Mucosa of stomach (tissue), 1 donor: ENCODE measurements at regions not wholly inside any gene's neighbourhood (a gene's known extent, or its start where the extent isn't known, plus 50 kb on each side); places are given as distances from the start of the nearest gene placed in this dataset.
"Not testable (repeated sequence)": the region's sequence is repeated elsewhere in the genome, so short reads cannot be mapped to it uniquely, and the experiment has no call there.

Experiments
- H3K27me3 ChIP-seq: one replicate; pipeline ENCODE4 v1.7.0; 2013; ENCODE audit warnings: mild to moderate bottlenecking, low read length; ENCODE audit not compliant: control insufficient read depth, insufficient read depth
- H3K36me3 ChIP-seq: one replicate; pipeline ENCODE4 v1.7.0; 2013; ENCODE audit warnings: low read length; ENCODE audit not compliant: control insufficient read depth, insufficient read depth
- H3K4me1 ChIP-seq: one replicate; pipeline ENCODE4 v1.7.0; 2013; ENCODE audit warnings: mild to moderate bottlenecking, low read length; ENCODE audit not compliant: control insufficient read depth, insufficient read depth
- H3K4me3 ChIP-seq: one replicate; pipeline ENCODE4 v1.7.0; 2013; ENCODE audit warnings: low read length
- H3K9ac ChIP-seq: one replicate; pipeline ENCODE4 v1.7.0; 2013; ENCODE audit warnings: mild to moderate bottlenecking, low read length, moderate library complexity
- H3K9me3 ChIP-seq: one replicate; pipeline ENCODE4 v1.7.0; 2013; ENCODE audit warnings: mild to moderate bottlenecking, low read length, moderate library complexity; ENCODE audit not compliant: control insufficient read depth
- donor health status: Pancreatic carcinoma.

DNA sequence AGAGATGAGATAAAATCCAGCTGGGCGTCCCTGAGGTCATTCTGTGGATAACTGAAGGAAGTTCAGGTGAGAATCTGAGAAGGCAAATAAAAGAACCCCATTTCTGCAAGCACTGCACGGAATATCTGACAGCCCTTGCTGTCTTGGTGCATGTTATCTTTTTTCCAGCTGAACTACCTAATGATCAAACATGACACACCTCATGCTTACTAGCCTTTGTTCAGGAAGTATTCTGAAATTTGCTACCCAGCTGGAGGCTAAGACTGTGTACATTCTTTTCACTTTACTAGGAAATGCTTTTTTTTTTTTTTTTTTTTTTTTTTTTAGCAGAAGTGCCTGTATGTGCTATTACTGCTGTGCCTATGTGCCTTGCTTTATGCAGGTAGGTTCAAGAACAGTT, 718.1 kb downstream of the SMARCA1 start:
- Histone ChIP-seq H3K9me3 (no peaks in the 10 kb centered on the region), H3K27me3 (no peaks in the 10 kb centered on the region), H3K36me3 (no peaks in the 10 kb centered on the region), H3K4me3 (no peak overlapping the region), H3K4me1 (peaks cover 9% of the 10 kb centered on the region), H3K9ac (peak overlapping the region; percentile 23)

DNA sequence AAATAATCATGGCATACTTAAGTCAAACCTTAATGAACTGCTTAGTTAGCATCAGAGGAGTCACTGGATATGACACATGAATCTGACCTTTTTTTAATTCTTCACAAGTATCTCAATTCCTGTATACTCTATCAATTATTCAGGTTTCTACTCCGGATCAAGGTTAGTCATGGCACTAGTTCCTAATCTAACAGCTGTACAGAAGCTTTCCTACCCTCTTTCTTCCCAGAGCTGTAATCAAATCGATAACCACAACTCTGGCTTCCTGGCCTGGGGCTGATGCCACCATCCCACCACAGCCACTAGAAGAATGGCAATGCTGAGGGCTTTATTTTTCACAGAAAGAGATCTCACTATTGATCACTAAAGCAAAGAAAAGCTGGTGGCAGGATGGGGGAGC, 718.5 kb downstream of the SMARCA1 start:
- Histone ChIP-seq H3K36me3 (no peaks in the 10 kb centered on the region), H3K4me3 (no peak overlapping the region), H3K27me3 (no peaks in the 10 kb centered on the region), H3K4me1 (peaks cover 9% of the 10 kb centered on the region), H3K9ac (peak overlapping the region; percentile 23), H3K9me3 (no peaks in the 10 kb centered on the region)

DNA sequence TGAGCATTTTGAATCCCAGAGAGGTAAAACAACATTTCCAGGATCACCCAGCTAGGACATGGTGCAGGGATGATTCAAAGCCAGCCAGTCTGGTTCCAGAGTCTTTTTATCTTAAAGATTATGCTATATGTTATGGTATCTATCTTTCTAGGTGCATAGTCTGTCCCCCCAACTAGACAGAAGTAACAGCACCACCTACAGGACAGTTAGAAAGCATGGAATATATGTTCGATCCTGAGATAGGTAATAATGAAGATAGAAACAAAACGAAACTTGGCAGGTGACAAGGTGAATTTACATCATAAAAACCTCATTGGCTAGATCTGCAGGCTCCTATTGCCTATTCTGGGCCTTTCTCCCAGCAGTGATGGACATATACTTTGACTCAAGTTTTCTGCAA, 723.2 kb downstream of the SMARCA1 start:
- H3K4me1 ChIP-seq, result peaks cover 3% of the 10 kb centered on the region
- no peak overlapping the region for H3K9ac ChIP-seq
- no peak overlapping the region for H3K4me3 ChIP-seq
- H3K27me3 ChIP-seq, result no peaks in the 10 kb centered on the region
- no peaks in the 10 kb centered on the region for H3K36me3 ChIP-seq
- no peaks in the 10 kb centered on the region for H3K9me3 ChIP-seq

DNA sequence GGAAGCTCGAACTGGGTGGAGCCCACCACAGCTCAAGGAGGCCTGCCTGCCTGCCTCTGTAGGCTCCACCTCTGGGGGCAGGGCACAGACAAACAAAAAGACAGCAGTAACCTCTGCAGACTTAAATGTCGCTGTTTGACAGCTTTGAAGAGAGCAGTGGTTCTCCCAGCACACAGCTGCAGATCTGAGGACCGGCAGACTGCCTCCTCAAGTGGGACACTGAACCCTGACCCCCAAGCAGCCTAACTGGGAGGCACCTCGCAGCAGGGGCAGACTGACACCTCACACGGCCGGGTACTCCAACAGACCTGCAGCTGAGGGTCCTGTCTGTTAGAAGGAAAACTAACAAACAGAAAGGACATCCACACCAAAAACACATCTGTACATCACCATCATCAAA, 730.9 kb upstream of the ACTRT1 start:
- not testable (repeated sequence) for H3K9me3 ChIP-seq, H3K4me3 ChIP-seq, H3K4me1 ChIP-seq, H3K27me3 ChIP-seq, H3K36me3 ChIP-seq, H3K9ac ChIP-seq

DNA sequence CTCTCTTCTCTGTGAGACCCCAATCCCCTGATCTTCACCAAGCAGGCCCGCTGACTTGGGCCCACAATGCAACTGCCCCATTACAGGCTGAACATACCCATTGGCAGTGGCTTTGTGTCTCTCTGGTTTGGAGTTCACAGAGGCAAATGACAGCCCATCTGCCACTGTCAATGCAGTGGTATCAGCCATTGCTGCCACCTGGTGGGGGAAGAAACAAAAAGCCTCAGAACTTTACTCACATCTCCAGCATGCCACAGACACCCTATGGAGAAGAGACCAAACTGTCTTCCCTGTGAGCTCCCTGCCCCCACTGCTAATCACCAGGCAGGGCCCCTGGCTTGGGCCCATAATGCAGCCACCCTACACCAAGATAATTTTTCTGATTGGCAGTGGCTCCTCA, 729.3 kb upstream of the ACTRT1 start:
- Histone ChIP-seq H3K27me3 (no peaks in the 10 kb centered on the region), H3K4me1 (no peaks in the 10 kb centered on the region), H3K9ac (no peak overlapping the region), H3K36me3 (no peaks in the 10 kb centered on the region), H3K4me3 (no peak overlapping the region), H3K9me3 (no peaks in the 10 kb centered on the region)

DNA sequence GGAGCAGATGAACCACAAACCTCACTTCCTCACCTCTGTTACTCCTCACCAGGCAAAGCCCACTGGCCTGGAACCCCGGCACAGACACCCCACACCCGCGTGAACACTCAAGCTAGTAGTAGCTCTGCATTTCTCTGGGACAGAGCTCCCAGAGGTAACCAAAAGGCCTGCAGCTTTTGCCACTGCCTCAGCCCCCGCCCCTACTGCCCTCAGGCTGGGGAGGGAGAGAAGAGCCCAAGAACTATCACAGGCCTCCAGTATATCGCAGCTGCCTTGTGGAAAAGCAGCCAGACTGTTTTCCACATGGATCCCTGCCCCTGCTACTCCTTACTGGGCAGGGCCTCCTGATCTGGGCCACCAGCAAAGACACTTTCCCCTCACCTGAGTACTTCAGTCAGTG, 728.7 kb upstream of the ACTRT1 start:
- Histone ChIP-seq H3K27me3 (no peaks in the 10 kb centered on the region), H3K4me3 (no peak overlapping the region), H3K9ac (no peak overlapping the region), H3K36me3 (no peaks in the 10 kb centered on the region), H3K4me1 (no peaks in the 10 kb centered on the region), H3K9me3 (no peaks in the 10 kb centered on the region)

DNA sequence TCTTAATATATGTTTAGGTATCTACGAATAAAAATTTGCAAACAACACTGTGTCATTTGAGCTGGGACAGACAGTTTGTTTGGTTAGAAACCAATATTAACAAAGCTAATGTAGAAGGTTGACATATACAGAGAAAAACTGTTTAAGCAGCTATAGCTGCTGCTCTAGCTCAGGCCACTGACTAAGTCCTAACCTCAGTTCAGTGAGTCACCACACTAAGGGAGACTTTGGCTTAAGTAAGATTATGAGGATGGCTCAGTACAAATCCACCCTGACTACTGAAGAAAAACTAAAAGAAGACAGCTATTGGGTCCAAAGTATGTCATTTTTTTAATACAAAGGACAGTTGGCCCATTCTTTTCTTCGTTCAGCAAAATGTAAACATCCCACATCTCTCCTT, 717.3 kb upstream of the ACTRT1 start:
- H3K9ac ChIP-seq, result no peak overlapping the region
- no peaks in the 10 kb centered on the region for H3K27me3 ChIP-seq
- H3K9me3 ChIP-seq, result no peaks in the 10 kb centered on the region
- no peaks in the 10 kb centered on the region for H3K36me3 ChIP-seq
- H3K4me3 ChIP-seq, result no peak overlapping the region
- no peaks in the 10 kb centered on the region for H3K4me1 ChIP-seq

DNA sequence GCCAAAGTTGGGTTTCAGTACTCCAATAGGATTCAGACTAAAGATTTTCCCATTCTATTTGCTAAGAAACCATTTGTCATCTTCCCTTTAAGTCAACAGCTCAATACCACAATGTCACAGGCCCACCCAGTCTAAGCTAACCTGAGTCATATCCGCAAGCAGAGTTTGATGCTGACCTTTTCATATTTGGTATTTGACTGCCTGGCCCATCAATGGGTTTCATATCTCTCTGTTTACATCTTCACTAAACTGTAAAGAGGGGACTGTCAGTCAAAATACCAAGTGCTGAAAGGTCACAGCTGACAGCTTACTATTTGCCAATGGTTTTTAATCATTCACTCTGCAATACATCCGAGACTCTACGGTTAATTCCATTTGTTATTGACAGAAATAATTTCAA, 707.5 kb upstream of the ACTRT1 start:
- H3K4me3 ChIP-seq, result no peak overlapping the region
- H3K36me3 ChIP-seq, result no peaks in the 10 kb centered on the region
- H3K27me3 ChIP-seq, result no peaks in the 10 kb centered on the region
- H3K9ac ChIP-seq, result no peak overlapping the region
- H3K9me3 ChIP-seq, result no peaks in the 10 kb centered on the region
- H3K4me1 ChIP-seq, result no peaks in the 10 kb centered on the region

DNA sequence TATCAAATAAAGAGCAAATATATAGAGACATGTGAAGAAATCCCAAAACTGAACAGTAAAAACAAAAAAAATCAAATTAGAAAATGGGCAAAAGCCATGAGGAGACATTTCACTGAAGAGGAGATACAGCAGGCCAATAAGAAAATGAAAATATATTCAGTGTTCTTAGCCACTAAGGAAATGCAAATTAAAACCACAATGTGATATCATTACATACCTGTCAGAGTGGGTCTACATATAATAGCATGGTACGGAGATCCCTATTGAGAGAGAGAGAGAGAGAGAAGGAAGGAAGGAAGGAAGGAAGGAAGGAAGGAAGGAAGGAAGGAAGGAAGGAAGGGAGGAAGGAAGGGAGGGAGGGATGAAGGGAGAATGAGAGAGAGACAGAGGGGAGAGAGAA, 707.0 kb upstream of the ACTRT1 start:
- Histone ChIP-seq H3K4me3 (no peak overlapping the region), H3K36me3 (no peaks in the 10 kb centered on the region), H3K9ac (no peak overlapping the region), H3K4me1 (no peaks in the 10 kb centered on the region), H3K9me3 (no peaks in the 10 kb centered on the region), H3K27me3 (no peaks in the 10 kb centered on the region)

DNA sequence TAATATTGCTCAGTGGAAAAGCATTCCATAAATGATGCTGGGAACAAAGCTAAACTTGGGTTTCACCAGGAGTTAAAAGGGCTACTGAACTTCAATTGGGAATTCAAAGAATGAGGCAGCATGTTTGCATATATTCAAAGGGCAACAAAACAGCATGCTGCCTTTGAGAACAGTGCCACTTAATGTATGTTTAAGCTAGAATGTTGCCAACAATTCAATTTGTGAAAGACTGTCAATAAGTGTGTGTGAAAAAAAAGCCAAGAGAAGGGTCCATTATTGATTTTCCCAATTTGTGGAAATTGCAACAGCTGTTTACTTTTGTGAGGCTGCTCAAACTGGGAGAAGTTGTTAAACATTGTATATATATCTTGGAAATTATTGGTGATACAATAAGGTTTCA, 701.9 kb upstream of the ACTRT1 start:
- no peaks in the 10 kb centered on the region for H3K4me1 ChIP-seq
- no peaks in the 10 kb centered on the region for H3K27me3 ChIP-seq
- no peaks in the 10 kb centered on the region for H3K36me3 ChIP-seq
- no peaks in the 10 kb centered on the region for H3K9me3 ChIP-seq
- H3K4me3 ChIP-seq, result no peak overlapping the region
- H3K9ac ChIP-seq, result no peak overlapping the region

DNA sequence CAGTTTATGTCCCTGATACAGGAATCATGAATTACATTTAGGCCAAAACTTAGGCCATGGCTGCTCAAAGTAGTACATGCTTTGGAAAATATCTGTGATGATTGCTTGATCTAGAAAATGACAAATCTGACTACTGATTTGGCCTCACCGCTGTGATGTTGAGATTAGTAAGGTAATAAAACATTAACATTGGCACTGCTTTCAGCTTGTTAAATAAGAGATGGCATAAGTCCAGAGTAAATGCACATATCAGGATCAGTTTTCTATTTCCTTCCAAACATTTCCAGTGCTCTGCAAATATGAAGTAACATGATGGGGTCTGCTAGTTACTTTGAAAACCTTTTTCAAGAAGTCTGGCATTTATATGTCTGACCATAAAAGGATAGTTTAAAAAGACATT, 687.3 kb upstream of the ACTRT1 start:
- Histone ChIP-seq H3K4me3 (no peak overlapping the region), H3K4me1 (no peaks in the 10 kb centered on the region), H3K9me3 (no peaks in the 10 kb centered on the region), H3K9ac (no peak overlapping the region), H3K36me3 (no peaks in the 10 kb centered on the region), H3K27me3 (no peaks in the 10 kb centered on the region)

DNA sequence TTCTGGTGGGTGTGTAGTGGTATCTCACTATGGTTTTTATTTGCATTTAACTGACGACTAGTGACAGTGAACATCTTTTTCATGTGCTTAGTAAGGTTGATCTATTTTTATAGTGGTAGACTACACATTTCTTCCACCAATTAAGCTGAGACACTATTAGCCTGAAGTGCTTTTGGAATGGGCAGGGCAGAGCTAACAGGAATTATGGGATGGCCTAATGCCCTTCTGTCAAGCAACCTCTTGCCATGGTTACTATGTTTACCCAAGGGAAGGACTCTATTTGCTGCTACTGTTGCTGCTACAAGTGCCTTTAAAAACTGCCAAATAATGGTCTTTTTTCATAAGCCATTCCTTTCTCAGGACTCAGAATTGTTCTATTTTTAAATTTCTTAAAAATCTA, 676.7 kb upstream of the ACTRT1 start:
- Histone ChIP-seq H3K9ac (no peak overlapping the region), H3K36me3 (no peaks in the 10 kb centered on the region), H3K4me1 (peaks cover 4% of the 10 kb centered on the region), H3K4me3 (no peak overlapping the region), H3K9me3 (no peaks in the 10 kb centered on the region), H3K27me3 (no peaks in the 10 kb centered on the region)
